Motor neuron (in vitro differentiated cells): ENCODE measurements at regions not wholly inside any gene's neighbourhood (a gene's known extent, or its start where the extent isn't known, plus 50 kb on each side); places are given as distances from the start of the nearest gene placed in this dataset.

Experiments used
- ATAC-seq, 8 experiments: fragments of 200-7000 bp; cut with Tn5 transposase; replicated peaks in 6 of 8; 2 replicates each; pipeline ENCODE4 v1.8.0; 2021; ENCODE audit warnings: mild to moderate bottlenecking in 8 of 8, moderate library complexity in 8 of 8
- H3K27ac ChIP-seq, 2 donors: fragments of 250-450 bp; sonication (Bioruptor Pico); 2 replicates each; pipeline ENCODE4 v1.9.0; 2021; ENCODE audit warnings: antibody characterized with exemption in 2 of 2, mild to moderate bottlenecking in 2 of 2, moderate library complexity in 1 of 2
- H3K4me1 ChIP-seq, 2 donors: fragments of 250-450 bp; sonication (Bioruptor Pico); replicated peaks in 1 of 2; 2 replicates each; pipeline ENCODE4 v1.6.1; 2021; ENCODE audit warnings: antibody characterized with exemption in 2 of 2, mild to moderate bottlenecking in 2 of 2, moderate library complexity in 1 of 2
- H3K4me3 ChIP-seq, 5 donors: fragments of 250-450 bp; sonication (Bioruptor Pico); 2 replicates each; pipeline ENCODE4 v1.9.0; 2021; ENCODE audit warnings: antibody characterized with exemption in 5 of 5, mild to moderate bottlenecking in 5 of 5, moderate library complexity in 4 of 5
- WGBS, 10 experiments: fragments of 450-650 bp; shearing (Covaris generic); methylation state at CpG; one replicate each; pipeline ENCODE4 v1.0.0; 2022; 5-methylcytosine and 5-hydroxymethylcytosine counted together
- in situ Hi-C, 9 experiments: fragments of 400-800 bp; cut with MboI; loops; one replicate each; pipeline ENCODE4 v1.15.0; 2021; ENCODE audit warnings: low sequenced_read_pairs in 9 of 9, low pct_unique_long_range_greater_than_20kb in 2 of 9; ENCODE audit not compliant: unreplicated experiment in 9 of 9

DNA sequence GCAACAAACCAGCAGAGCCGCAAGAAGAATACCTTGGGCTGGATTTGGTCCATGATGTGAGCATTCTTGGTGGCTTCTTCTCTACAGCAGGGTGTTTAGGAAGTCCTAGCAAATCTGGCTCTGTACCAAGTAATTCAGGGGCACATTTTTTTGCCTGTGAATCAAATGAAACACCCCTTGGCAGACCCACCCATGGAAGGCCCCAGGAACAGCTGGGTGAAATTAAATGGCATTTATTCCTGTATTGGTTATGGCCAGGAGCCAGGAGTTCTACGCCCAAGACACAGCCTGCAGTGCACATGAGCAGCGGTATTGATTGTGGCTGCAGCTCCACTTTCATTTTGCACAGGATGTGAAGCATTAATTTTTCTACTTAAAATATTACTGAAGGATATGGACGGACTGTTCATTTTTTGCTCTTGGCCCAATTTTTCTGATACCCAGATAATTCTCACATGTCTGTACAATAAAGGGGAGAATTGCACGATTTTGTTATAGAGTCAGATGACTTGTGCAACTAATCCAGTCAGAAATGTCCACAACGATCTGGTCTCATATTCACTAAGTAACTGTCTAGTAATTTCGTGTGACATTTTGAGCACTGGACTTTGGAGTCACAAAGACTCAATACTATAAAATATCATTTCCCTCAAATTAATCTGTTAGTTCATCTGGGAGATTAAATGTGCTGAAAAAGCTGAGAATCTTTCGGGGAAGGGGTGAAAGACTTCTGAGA is 120.7 kb upstream of the APC start:
- in situ Hi-C loops, result no loop called here
- H3K4me1 ChIP-seq, result no peaks in the 10 kb centered on the region
- 26 to 100% (median 82%) methylated on average over 2 to 8 of the region's 8 CpGs; no CpG with 5 or more reads in 2 of the 10 experiments for WGBS, 10 experiments
- H3K4me3 ChIP-seq, result no peak overlapping the region
- H3K27ac ChIP-seq, result no peak overlapping the region
- peak in 4 of 8 experiments; percentile 19 to 82 (median 74) for ATAC-seq

DNA sequence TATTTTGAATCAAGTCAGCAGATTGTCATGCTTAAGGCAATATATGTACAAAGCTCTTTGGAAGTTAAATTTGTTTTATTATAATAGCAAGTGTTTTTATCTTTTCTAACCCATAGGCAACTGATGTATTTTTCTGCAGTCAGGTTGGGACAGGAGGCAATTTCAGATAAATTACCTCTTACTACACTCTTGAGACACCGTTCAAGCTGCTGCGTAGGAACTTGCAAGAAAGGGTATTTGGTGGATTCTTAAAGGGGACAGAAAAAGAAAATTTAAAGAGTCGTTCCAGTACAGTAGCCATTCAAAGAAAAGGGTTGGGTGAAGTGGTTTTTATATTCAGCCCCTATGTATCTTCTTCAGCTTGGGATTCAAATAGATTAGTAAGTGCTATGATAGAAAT is 112.4 kb upstream of the APC start:
- peaks cover 19 to 36% of the 10 kb centered on the region in 2 donors for H3K4me1 ChIP-seq
- no peak for ATAC-seq
- no peak overlapping the region for H3K4me3 ChIP-seq
- H3K27ac ChIP-seq, result no peak overlapping the region
- WGBS, 10 experiments, result 17 to 77% (median 61%) methylated on average over 2 to 3 of the region's 3 CpGs; no CpG with 5 or more reads in 1 of the 10 experiments
- in situ Hi-C loops, result no loop called here

DNA sequence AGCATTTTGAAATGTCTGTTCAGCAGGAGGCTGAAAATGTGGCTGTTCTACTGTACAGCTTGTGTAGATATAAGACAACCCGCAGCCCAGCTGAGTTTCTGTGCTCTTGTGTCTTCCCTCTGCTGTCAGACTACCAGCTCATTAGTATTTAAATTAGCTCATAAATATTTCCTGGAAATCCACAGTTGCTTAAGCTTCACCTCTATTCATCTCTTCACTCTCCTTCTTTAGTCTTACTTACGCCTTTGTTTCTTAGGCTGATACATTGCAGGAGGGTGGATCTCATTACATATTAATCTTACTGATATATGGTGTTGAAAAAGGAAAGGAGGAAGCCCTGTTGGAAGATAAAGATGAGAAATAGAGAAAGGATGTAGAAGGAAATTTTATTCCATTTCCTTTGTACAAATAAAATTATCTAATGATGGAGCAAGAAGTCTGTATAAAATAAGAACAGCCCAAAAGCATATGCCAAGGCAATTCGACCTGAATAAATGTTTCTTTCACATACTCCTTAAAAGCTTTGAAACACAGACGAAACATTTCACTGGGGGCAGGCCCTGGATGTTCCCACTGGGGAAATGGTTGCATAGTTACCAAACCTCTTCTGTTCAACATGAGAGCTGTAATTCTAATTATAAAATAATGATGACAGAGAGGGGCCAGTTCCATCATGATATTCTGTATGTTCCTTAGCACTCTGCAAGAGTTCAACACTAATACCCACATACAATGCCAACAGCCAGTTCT is 111.8 kb upstream of the APC start:
- ATAC-seq, result peak in 7 of 8 experiments; percentile 28 to 84 (median 77)
- Histone ChIP-seq H3K27ac (no peak overlapping the region), H3K4me3 (no peak overlapping the region), H3K4me1 (peaks cover 19 to 36% of the 10 kb centered on the region in 2 donors)
- in situ Hi-C loops, result no loop called here
- 17 to 79% (median 41%) methylated on average over 2 to 4 of the region's 4 CpGs; no CpG with 5 or more reads in 1 of the 10 experiments for whole genome bisulfite sequencing, 10 experiments

DNA sequence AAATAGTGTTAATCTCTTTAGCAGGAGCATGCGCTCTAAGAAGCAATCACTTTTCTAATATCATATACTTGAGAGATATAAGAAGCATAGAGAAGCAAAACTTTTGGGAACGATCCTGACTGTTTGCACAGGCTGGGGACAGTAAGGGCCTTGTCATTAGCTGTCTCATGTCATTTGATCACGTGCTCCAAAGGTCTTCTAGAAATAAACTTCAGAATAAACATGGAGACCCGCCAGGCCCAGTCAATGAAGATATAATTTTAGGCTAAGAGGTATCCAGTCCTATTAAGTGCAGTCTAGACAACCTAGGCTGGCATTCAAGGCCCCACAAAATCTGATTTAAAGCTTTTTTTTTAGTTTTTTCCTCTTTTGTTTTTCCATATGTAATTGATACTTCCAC is 111.0 kb upstream of the APC start:
- 25 to 100% (median 88%) methylated on average over 1 to 4 of the region's 4 CpGs for WGBS, 10 experiments
- Histone ChIP-seq H3K27ac (no peak overlapping the region), H3K4me1 (peaks cover 19 to 36% of the 10 kb centered on the region in 2 donors)

DNA sequence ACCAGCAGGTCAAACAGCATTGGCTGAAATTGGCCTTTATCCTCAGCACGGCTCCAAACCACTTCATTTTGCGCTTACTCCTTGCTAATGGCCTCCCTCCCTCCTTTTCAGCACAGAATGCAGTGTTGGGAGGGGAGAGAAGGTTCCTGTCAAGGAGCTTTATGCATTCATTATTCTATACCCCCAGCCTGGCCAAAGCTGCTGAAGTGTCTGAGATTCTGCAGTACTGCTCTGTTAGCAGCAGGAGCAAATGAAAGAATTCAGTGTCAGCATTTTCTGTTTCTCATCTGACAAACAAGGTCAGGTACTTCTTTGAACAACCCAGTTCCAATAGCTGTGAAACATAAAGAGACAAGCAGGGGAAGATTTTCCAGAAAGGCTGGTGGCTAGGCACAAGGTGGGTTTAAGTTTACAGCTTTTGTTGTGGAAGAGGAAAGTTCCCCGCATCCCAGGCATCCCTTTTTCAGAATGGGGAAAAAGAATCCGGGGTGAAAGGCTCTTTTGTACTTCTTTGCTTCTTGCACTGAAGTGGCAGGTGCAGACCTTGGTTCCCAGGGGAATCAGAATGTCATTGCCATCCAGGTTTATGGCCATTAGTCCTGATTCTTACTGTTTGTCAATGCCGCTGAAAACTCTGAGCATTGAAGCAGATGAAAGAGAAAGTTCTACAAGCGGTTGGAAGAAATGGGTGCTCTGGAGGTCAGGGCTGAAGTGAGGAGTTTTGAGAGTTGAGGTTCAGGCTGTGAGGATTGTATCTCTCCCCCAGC is 109.3 kb upstream of the APC start:
- WGBS, 10 experiments, result 0 to 57% (median 27%) methylated on average over 1 to 5 of the region's 6 CpGs
- Histone ChIP-seq H3K27ac (no peak overlapping the region), H3K4me3 (no peak overlapping the region), H3K4me1 (peaks cover 19 to 36% of the 10 kb centered on the region in 2 donors)
- peak in 7 of 8 experiments; percentile 39 to 83 (median 69) for ATAC-seq
- in situ Hi-C loops, result no loop called here

More for the DNA sequence above, 111.0 kb upstream of the APC start:
- no peak for ATAC-seq
- in situ Hi-C loops, result no loop called here
- no peak overlapping the region for H3K4me3 ChIP-seq

DNA sequence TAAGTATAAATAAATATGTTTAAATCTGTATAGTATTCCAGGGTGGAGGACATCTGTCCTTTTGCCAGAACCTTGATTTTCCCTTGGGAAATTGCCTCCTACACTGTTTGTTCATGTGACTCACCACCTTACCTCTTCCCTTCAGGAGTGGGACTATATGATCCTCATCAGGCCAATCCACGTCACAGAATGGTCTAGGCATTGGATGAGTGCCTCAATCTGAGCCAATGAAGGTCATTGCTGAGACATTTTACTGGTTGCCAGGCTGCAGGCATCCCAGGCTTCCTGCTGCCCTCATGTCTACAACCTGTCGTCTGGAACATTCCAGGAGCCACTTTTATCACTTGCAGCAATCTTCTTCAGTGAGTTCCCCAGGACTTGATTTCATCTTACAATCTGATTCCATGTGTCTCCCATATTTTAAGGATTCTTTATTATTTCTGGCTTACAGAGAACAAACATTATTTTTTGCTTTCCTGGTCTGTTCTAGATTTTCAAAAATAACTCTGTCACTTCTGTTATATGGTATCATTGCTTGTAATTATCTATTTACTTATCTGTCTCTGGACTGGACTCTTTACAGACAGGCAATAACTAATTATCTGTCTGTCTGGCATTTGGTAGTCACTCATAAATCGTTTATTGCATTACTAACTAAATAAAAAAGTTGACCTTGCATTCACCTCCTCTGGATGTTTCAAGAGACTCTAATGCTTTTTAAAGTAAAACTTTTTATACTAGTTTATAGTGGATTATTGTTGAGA is 107.3 kb upstream of the APC start:
- Histone ChIP-seq H3K4me1 (peaks cover 10 to 23% of the 10 kb centered on the region in 2 donors), H3K4me3 (no peak overlapping the region), H3K27ac (no peak overlapping the region)
- 0 to 100% (median 53%) methylated on average over 1 to 3 of the region's 3 CpGs for WGBS, 10 experiments
- in situ Hi-C loops, result no loop called here
- no peak for ATAC-seq

DNA sequence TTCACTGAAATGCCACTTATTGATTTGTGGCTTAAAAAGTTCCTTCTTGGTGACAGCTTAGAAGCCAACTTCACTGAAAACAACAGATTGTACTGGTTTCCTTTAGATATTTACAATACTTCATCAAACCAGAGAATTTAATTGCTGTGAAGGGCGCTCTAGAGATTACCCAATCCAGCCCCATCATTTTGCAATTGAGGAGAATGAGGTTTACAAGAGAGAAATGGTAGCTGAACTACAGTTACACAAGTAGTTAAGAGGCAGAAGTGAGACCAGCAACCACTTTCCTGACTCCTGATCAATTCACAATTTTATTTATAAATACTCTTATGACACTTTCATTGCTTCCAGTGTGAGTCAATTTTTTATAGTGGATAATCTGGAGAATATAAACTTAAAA is 103.5 kb upstream of the APC start:
- Histone ChIP-seq H3K4me1 (no peaks in the 10 kb centered on the region), H3K4me3 (no peak overlapping the region), H3K27ac (no peak overlapping the region)
- no peak for ATAC-seq
- in situ Hi-C loops, result no loop called here
- WGBS, 10 experiments, result 0 to 100% (median 82%) methylated on average over 1 of the region's 1 CpG; no CpG with 5 or more reads in 3 of the 10 experiments

DNA sequence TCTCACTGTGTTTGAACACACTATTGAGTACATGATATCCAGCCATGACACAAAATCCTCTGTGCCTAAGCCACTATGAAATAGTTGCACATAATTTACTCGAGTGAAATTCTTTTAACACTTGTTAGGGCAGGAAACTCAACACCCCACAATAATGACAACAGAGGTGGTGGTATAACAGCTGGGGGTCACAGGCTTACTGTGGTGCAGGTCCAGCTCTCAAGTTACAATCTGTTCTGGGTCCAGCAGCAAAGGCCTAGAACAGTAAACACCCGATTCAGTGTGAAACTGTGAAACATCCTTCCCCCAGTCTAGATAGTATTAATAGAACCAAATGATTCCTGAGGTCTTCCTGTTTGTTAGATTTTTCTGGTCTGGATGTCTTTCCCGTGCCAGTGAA is 102.9 kb upstream of the APC start:
- H3K4me1 ChIP-seq, result no peaks in the 10 kb centered on the region
- 14 to 83% (median 58%) methylated on average over 1 to 3 of the region's 3 CpGs; no CpG with 5 or more reads in 3 of the 10 experiments for WGBS, 10 experiments
- in situ Hi-C loops, result no loop called here
- ATAC-seq, result no peak
- no peak overlapping the region for H3K4me3 ChIP-seq
- H3K27ac ChIP-seq, result no peak overlapping the region

DNA sequence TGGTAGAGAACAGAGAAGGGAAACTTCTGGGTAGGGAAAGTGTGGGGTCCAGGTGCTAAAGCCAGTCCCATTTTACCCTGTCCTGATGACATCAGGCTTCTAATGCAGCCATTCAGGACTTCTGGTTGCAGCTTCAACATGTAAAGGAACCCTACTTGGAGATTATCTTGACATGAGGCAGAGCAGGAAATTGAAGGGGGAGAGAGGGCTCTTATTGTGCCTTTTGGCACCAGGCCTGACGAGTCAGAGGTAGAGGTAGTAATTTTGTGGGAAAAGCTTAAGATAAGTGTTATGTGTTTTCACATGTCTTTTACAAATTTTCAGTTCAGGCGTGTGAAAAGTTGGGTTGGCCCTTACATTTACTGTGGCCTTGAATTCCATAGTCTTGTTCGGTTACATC is 102.4 kb upstream of the APC start:
- no peak for ATAC-seq
- no peak overlapping the region for H3K4me3 ChIP-seq
- H3K4me1 ChIP-seq, result no peaks in the 10 kb centered on the region
- in situ Hi-C loops, result no loop called here
- H3K27ac ChIP-seq, result no peak overlapping the region
- 33 to 100% (median 83%) methylated on average over 1 to 3 of the region's 3 CpGs; no CpG with 5 or more reads in 2 of the 10 experiments for WGBS, 10 experiments

DNA sequence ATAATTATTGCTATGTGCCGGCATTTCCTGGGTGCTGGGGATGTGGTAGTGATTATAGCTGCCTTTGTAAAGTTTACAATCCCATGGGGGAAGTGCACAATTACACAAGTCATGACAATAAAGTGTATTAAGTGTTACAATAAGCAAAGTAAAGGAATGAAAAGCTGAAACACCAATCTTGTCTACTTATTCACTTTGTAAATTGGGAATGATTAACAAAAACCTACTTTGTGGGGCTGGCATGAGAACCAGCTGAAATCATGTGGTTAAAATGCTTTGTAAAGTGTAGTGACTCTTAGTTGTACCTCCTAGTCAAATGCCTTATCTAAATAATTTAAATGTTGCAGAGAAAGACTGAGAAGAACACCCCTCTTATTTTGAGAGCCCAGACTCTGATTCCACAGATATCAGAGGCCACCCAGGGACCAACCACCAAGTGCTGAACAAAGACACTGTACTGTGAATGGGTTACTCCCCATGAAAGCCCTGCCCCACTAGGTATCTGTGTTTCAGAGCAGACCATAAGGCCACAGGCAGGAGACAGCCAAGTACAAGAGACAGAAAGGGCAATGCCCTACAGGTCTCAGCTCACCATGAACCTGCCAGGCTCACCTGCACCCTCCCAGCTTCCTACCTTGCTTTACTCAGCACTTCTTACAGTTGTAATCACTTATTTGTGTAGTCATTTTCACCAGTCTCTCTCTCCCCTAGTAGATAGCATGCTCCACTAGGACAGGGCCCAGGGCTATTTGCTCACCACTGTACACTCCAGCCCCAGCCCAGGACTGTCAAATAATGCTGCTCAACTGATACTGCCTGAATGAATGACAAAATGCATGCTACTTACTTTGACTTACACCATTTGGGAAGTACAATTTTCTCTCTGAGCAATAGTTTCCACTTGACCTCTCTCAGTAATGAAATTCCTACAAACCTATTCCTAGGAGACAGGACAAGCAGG is 101.6 kb upstream of the APC start:
- peaks cover 4 to 5% of the 10 kb centered on the region in 2 donors for H3K4me1 ChIP-seq
- 83 to 100% (median 95%) methylated on average over 1 of the region's 1 CpG; no CpG with 5 or more reads in 2 of the 10 experiments for WGBS, 10 experiments
- ATAC-seq, result no peak
- in situ Hi-C loops, result no loop called here
- H3K4me3 ChIP-seq, result no peak overlapping the region
- no peak overlapping the region for H3K27ac ChIP-seq

DNA sequence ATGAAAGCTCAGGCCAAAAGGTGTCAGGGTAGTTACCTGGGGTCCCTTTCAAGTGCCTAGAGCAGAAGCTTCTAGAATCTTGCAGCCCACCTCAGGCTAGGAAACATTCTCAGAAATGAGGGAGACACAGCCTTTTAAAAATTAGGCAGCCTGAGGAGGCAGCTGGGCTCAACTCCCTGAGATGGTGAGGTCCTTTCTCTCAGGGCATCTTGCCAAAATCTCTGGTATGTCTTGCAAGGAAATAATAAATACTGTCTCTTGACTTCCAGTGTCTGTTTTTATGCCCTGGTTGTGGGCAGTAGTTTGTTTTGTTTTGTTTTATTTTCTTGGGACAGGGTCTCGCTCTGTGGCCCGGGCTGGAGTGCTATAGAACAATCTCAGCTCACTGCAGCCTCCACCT is 100.9 kb upstream of the APC start:
- Histone ChIP-seq H3K27ac (no peak overlapping the region), H3K4me1 (peaks cover 4 to 6% of the 10 kb centered on the region in 2 donors), H3K4me3 (no peak overlapping the region)
- in situ Hi-C loops, result no loop called here
- 7 to 100% (median 78%) methylated on average over 2 of the region's 2 CpGs; no CpG with 5 or more reads in 4 of the 10 experiments for WGBS, 10 experiments
- no peak for ATAC-seq

DNA sequence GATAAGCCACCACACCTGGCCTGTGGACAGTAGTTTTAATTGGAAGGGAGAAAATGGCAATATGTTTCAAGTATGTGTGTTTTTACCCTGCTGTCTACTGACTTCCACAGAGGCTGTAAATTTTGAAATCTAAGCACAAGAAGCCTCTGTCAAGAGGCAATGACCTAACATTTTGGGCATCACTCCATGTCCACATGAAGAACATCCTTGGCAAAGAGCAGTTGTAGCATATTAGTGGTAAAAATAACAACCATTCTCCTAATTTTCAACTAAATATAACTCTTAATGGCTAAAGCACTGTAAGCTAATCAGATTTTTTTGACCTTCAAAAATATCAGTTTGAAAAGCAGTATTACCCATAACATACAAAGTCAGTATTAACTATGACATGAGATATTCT is 100.3 kb upstream of the APC start:
- in situ Hi-C loops, result no loop called here
- no peak for ATAC-seq

More for the DNA sequence above, 100.3 kb upstream of the APC start:
- Histone ChIP-seq H3K27ac (no peak overlapping the region), H3K4me3 (no peak overlapping the region), H3K4me1 (peaks cover 4 to 6% of the 10 kb centered on the region in 2 donors)
